Peyer's patch (tissue), 4 donors: ENCODE measurements at regions not wholly inside any gene's neighbourhood (a gene's known extent, or its start where the extent isn't known, plus 50 kb on each side); places are given as distances from the start of the nearest gene placed in this dataset.
"Not testable (repeated sequence)": the region's sequence is repeated elsewhere in the genome, so short reads cannot be mapped to it uniquely, and the experiment has no call there.

Source experiments
- DNase-seq, 3 donors: peaks; one replicate each; pipeline ENCODE4 v3.0.0-alpha.2; 2017 to 2019
- H3K27ac ChIP-seq, 4 donors: fragments of 200-600 bp; sonication (generic); one replicate each; pipeline ENCODE4 v1.5.1; 2016 to 2019
- H3K27me3 ChIP-seq, 2 donors: fragments of 200-600 bp; sonication (generic); one replicate each; pipeline ENCODE4 v1.5.1; 2019
- H3K36me3 ChIP-seq, 3 donors: fragments of 200-600 bp; sonication (generic); one replicate each; pipeline ENCODE4 v1.5.1; 2016 to 2019
- H3K4me1 ChIP-seq, 4 donors: fragments of 200-600 bp; sonication (generic); one replicate each; pipeline ENCODE4 v1.5.1; 2016 to 2019
- H3K4me3 ChIP-seq, 4 donors: fragments of 200-600 bp; sonication (generic); 1 replicate in 3 of 4; 2 replicates in 1 of 4; pipeline ENCODE4 v1.5.1; 2016 to 2019; ENCODE audit warnings: mild to moderate bottlenecking in 1 of 4
- H3K9me3 ChIP-seq, 4 donors: fragments of 200-600 bp; sonication (generic); one replicate each; pipeline ENCODE4 v1.5.1; 2016 to 2019; ENCODE audit warnings: mild to moderate bottlenecking in 1 of 4
- CTCF ChIP-seq, 6 experiments: fragments of 450-650 bp in 4 of 6; fragments of 200-600 bp in 2 of 6; sonication (generic) in 1 of 6; IDR thresholded peaks; one replicate each; pipeline ENCODE4 v1.5.1; 2017 to 2019; ENCODE audit warnings: antibody characterized with exemption in 6 of 6, mild to moderate bottlenecking in 3 of 6, moderate library complexity in 1 of 6
- POLR2A ChIP-seq, 2 donors: fragments of 450-650 bp; IDR thresholded peaks; one replicate each; pipeline ENCODE4 v1.5.1; 2017; ENCODE audit warnings: antibody characterized with exemption in 2 of 2, mild to moderate bottlenecking in 2 of 2, moderate library complexity in 2 of 2

GRCh38 chrX:78571849-78572248, 87.3 kb downstream of the RTL3 start:
- Histone ChIP-seq H3K27ac (no peak overlapping the region), H3K4me1 (no peaks in the 10 kb centered on the region), H3K36me3 (no peaks in the 10 kb centered on the region), H3K4me3 (no peak overlapping the region), H3K27me3 (no peaks in the 10 kb centered on the region), H3K9me3 (no peaks in the 10 kb centered on the region)
- DNase-seq: no peak
- TF ChIP-seq CTCF (IDR thresholded peaks at IDR 0.05) (no peak), POLR2A (IDR thresholded peaks at IDR 0.05) (no peak)

- peak in 5 of 6 experiments; percentile 25 to 61 (median 34) for TF ChIP-seq CTCF (IDR thresholded peaks at IDR 0.05)
- no peak for TF ChIP-seq POLR2A (IDR thresholded peaks at IDR 0.05)
These were observed 103.6 kb downstream of the RTL3 start for GRCh38 chrX:78555401-78555980.

GRCh38 chrX:78552628-78553027, 106.5 kb downstream of the RTL3 start:
- DNase-seq, H3K4me3 ChIP-seq: not testable (repeated sequence)

More at GRCh38 chrX:78555401-78555980, 103.6 kb downstream of the RTL3 start:
- no peaks in the 10 kb centered on the region for H3K27me3 ChIP-seq
- no peaks in the 10 kb centered on the region for H3K4me1 ChIP-seq
- H3K36me3 ChIP-seq: no peaks in the 10 kb centered on the region
- no peaks in the 10 kb centered on the region for H3K9me3 ChIP-seq
- H3K4me3 ChIP-seq: no peak overlapping the region
- no peak overlapping the region for H3K27ac ChIP-seq
- no peak for DNase-seq

GRCh38 chrX:78548012-78548411, 111.1 kb downstream of the RTL3 start:
- no peak for DNase-seq
- Histone ChIP-seq H3K36me3 (no peaks in the 10 kb centered on the region), H3K4me1 (no peaks in the 10 kb centered on the region), H3K27ac (no peak overlapping the region), H3K27me3 (no peaks in the 10 kb centered on the region), H3K4me3 (no peak overlapping the region), H3K9me3 (no peaks in the 10 kb centered on the region)
- TF ChIP-seq POLR2A (IDR thresholded peaks at IDR 0.05) (no peak), CTCF (IDR thresholded peaks at IDR 0.05) (no peak)

More at GRCh38 chrX:78552628-78553027, 106.5 kb downstream of the RTL3 start:
- H3K36me3 ChIP-seq, H3K4me1 ChIP-seq, H3K27ac ChIP-seq, H3K27me3 ChIP-seq, H3K9me3 ChIP-seq: not testable (repeated sequence)

GRCh38 chrX:78545233-78545632, 113.9 kb downstream of the RTL3 start:
- H3K4me1 ChIP-seq: no peaks in the 10 kb centered on the region
- H3K27me3 ChIP-seq: no peaks in the 10 kb centered on the region
- no peaks in the 10 kb centered on the region for H3K36me3 ChIP-seq
- DNase-seq: no peak
- TF ChIP-seq POLR2A (IDR thresholded peaks at IDR 0.05): no peak
- TF ChIP-seq CTCF (IDR thresholded peaks at IDR 0.05): no peak
- H3K27ac ChIP-seq: no peak overlapping the region
- no peak overlapping the region for H3K4me3 ChIP-seq
- no peaks in the 10 kb centered on the region for H3K9me3 ChIP-seq

GRCh38 chrX:78543281-78543680, 115.8 kb downstream of the RTL3 start:
- H3K27ac ChIP-seq: no peak overlapping the region
- no peak overlapping the region for H3K4me3 ChIP-seq
- no peak for TF ChIP-seq POLR2A (IDR thresholded peaks at IDR 0.05)
- no peak for TF ChIP-seq CTCF (IDR thresholded peaks at IDR 0.05)
- no peaks in the 10 kb centered on the region for H3K36me3 ChIP-seq
- H3K9me3 ChIP-seq: no peaks in the 10 kb centered on the region
- no peak for DNase-seq
- H3K27me3 ChIP-seq: no peaks in the 10 kb centered on the region
- H3K4me1 ChIP-seq: no peaks in the 10 kb centered on the region
